Loucy (cell line): ENCODE measurements at regions not wholly inside any gene's neighbourhood (a gene's known extent, or its start where the extent isn't known, plus 50 kb on each side); places are given as distances from the start of the nearest gene placed in this dataset.

Experiments
- CTCF ChIP-seq: fragments of 200-600 bp; sonication (generic); conservative IDR thresholded peaks from 2 replicates; pipeline ENCODE4 v1.5.1; 2014; ENCODE audit warnings: mild to moderate bottlenecking, antibody characterized with exemption, low read length
- EZH2phosphoT487 ChIP-seq: fragments of 200-600 bp; IDR thresholded peaks from 2 replicates; pipeline ENCODE4 v1.6.1; 2018; ENCODE audit warnings: antibody characterized with exemption, mild to moderate bottlenecking, moderate library complexity, borderline replicate concordance

- TF ChIP-seq CTCF (no peak), EZH2phosphoT487 (no peak)
Measured at GRCh38 chr18:47587587-47587986, 336.1 kb upstream of the SKOR2 start.
